Medulla oblongata (tissue), 1 donor: ENCODE measurements at regions not wholly inside any gene's neighbourhood (a gene's known extent, or its start where the extent isn't known, plus 50 kb on each side); places are given as distances from the start of the nearest gene placed in this dataset.
"Not testable (repeated sequence)": the region's sequence is repeated elsewhere in the genome, so short reads cannot be mapped to it uniquely, and the experiment has no call there.

Experiments
- DNase-seq: peaks from one replicate; pipeline ENCODE4 v3.0.0-alpha.2; 2015; ENCODE audit errors: extremely low spot score

- no peak for DNase-seq
Observed at GRCh38 chr2:187684174-187684573, 129.9 kb upstream of the TFPI start.

GRCh38 chr2:187686416-187687024, 132.3 kb upstream of the TFPI start:
- DNase-seq: no peak

GRCh38 chr2:187687585-187687984, 133.3 kb upstream of the TFPI start:
- no peak for DNase-seq

GRCh38 chr2:187689372-187689771, 135.1 kb upstream of the TFPI start:
- DNase-seq: no peak

GRCh38 chr2:187693923-187694322, 139.7 kb upstream of the TFPI start:
- DNase-seq: no peak

- DNase-seq: not testable (repeated sequence)
Observed at GRCh38 chr2:187696644-187697043, 142.4 kb upstream of the TFPI start.

- no peak for DNase-seq
Observed at GRCh38 chr2:187698374-187699110, 144.3 kb upstream of the TFPI start.

GRCh38 chr2:187702157-187702556, 147.9 kb upstream of the TFPI start:
- DNase-seq: no peak

GRCh38 chr2:187708272-187708671, 154.0 kb upstream of the TFPI start:
- DNase-seq: no peak

GRCh38 chr2:187709065-187709464, 154.8 kb upstream of the TFPI start:
- DNase-seq: no peak

GRCh38 chr2:187710791-187711521, 156.7 kb upstream of the TFPI start:
- DNase-seq: no peak

GRCh38 chr2:187715590-187715989, 161.4 kb upstream of the TFPI start:
- DNase-seq: no peak

- DNase-seq: no peak
Observed at GRCh38 chr2:187716301-187716700, 162.1 kb upstream of the TFPI start.

- DNase-seq: no peak
Observed at GRCh38 chr2:187718092-187718491, 163.9 kb upstream of the TFPI start.

- no peak for DNase-seq
Observed at GRCh38 chr2:187719510-187719909, 165.3 kb upstream of the TFPI start.

- peak; percentile 19 for DNase-seq
Observed at GRCh38 chr2:187748958-187749357, 194.7 kb upstream of the TFPI start.

GRCh38 chr2:187749804-187750431, 195.7 kb upstream of the TFPI start:
- DNase-seq: no peak

- no peak for DNase-seq
Observed at GRCh38 chr2:187768995-187769394, 214.8 kb upstream of the TFPI start.

- DNase-seq: no peak
Observed at GRCh38 chr2:187769437-187769836, 215.2 kb upstream of the TFPI start.

GRCh38 chr2:187774551-187775071, 220.4 kb upstream of the TFPI start:
- DNase-seq: no peak

- DNase-seq: no peak
Observed at GRCh38 chr2:187775196-187775595, 221.0 kb upstream of the TFPI start.

- DNase-seq: peak; percentile 2
Observed at GRCh38 chr2:187775651-187776050, 221.4 kb upstream of the TFPI start.
